Fibroblast of lung (primary cell): ENCODE measurements at regions not wholly inside any gene's neighbourhood (a gene's known extent, or its start where the extent isn't known, plus 50 kb on each side); places are given as distances from the start of the nearest gene placed in this dataset.

Experiments
- DNase-seq, 2 donors: peaks; one replicate each; pipeline versions ENCODE4 v3.0.0 to v3.0.0-alpha.2; 2010; ENCODE audit warnings: low read depth in 2 of 2
- H2AFZ ChIP-seq: 2 replicates; pipeline ENCODE4 v1.5.1; 2012; ENCODE audit warnings: low read length, control low read depth, inconsistent platforms
- H3K27ac ChIP-seq: 2 replicates; pipeline ENCODE4 v1.5.1; 2011; ENCODE audit warnings: low read length, control low read depth; ENCODE audit not compliant: insufficient read depth
- H3K27me3 ChIP-seq: 2 replicates; pipeline ENCODE4 v1.5.1; 2011; ENCODE audit warnings: mild to moderate bottlenecking, low read length; ENCODE audit not compliant: control insufficient read depth, insufficient read depth
- H3K36me3 ChIP-seq: 2 replicates; pipeline ENCODE4 v1.5.1; 2011; ENCODE audit warnings: low read length; ENCODE audit not compliant: control insufficient read depth, insufficient read depth
- H3K4me1 ChIP-seq: 2 replicates; pipeline ENCODE4 v1.5.1; 2011; ENCODE audit warnings: low read length; ENCODE audit not compliant: control insufficient read depth, insufficient read depth; ENCODE audit errors: extremely low read depth
- H3K4me2 ChIP-seq: 2 replicates; pipeline ENCODE4 v1.5.1; 2011; ENCODE audit warnings: low read length, control low read depth; ENCODE audit not compliant: insufficient read depth; ENCODE audit errors: extremely low read depth
- H3K4me3 ChIP-seq, 4 experiments: fragments of 200-600 bp in 1 of 4; sonication (generic) in 1 of 4; replicated peaks in 1 of 4; 2 replicates each; pipeline ENCODE4 v1.5.1; 2011 to 2016; ENCODE audit warnings: low read length in 4 of 4, low read depth in 3 of 4, mild to moderate bottlenecking in 3 of 4, control low read depth in 2 of 4, inconsistent platforms in 1 of 4, mixed read lengths in 1 of 4; ENCODE audit not compliant: insufficient read depth in 1 of 4; ENCODE audit errors: control extremely low read depth in 1 of 4
- H3K79me2 ChIP-seq: 2 replicates; pipeline ENCODE4 v1.5.1; 2012; ENCODE audit warnings: mild to moderate bottlenecking, low read length, inconsistent platforms; ENCODE audit not compliant: control insufficient read depth, insufficient read depth
- H3K9ac ChIP-seq: 2 replicates; pipeline ENCODE4 v1.5.1; 2011; ENCODE audit warnings: mild to moderate bottlenecking, low read length, control low read depth; ENCODE audit not compliant: insufficient read depth
- H3K9me3 ChIP-seq: 2 replicates; pipeline ENCODE4 v1.5.1; 2012; ENCODE audit warnings: low read depth, low read length; ENCODE audit not compliant: control insufficient read depth, insufficient read depth
- H4K20me1 ChIP-seq: 2 replicates; pipeline ENCODE4 v1.5.1; 2011; ENCODE audit warnings: low read length; ENCODE audit not compliant: control insufficient read depth, insufficient read depth; ENCODE audit errors: extremely low read depth
- EZH2 ChIP-seq: IDR thresholded peaks from 2 replicates; pipeline ENCODE4 v1.5.1; 2012; ENCODE audit warnings: low read length, control low read depth, mild to moderate bottlenecking; ENCODE audit errors: missing control alignments
- TF ChIP-seq, protein P1 (sequence below), 2 donors: IDR thresholded peaks in 1 of 2; conservative IDR thresholded peaks in 1 of 2; 1 replicate in 1 of 2; 2 replicates in 1 of 2; pipeline ENCODE4 v1.5.1; 2011 to 2012; ENCODE audit warnings: low read length in 2 of 2, control low read depth in 1 of 2, inconsistent platforms in 1 of 2, low read depth in 1 of 2, mild to moderate bottlenecking in 1 of 2

DNA sequence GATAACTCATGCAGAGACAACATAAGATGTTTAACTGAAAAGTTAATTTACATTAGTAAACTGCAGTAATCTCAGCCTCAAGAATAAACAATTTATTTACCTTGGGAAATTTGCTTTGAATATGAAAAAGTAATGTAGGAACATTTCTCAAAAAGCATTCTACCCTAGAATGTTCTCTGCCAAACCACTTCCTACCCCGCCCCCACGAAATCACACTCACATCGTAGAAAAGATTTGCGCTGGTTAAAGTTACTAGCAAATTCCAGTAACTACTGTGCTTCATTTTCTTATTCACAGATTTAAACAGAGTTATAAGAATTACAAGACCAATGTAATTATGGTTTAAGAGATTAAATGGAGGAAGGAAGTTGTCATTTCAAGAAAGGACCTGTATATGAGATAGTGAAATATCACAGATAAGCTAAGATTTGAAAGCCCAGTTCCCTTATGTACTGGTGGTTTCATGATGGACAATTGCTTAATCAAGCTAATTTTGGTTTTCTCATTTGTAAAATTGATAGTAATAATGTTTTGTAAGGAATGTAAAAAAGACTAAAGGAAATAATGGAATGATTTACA lies 175.4 kb downstream of the GNAI1 start:
- Histone ChIP-seq H3K4me2 (no peak overlapping the region), H3K4me1 (peaks cover 2% of the 10 kb centered on the region), H3K4me3 (no peak overlapping the region), H3K79me2 (no peaks in the 10 kb centered on the region), H4K20me1 (no peaks in the 10 kb centered on the region), H3K27me3 (no peaks in the 10 kb centered on the region), H2AFZ (no peak overlapping the region), H3K9me3 (no peaks in the 10 kb centered on the region), H3K36me3 (no peaks in the 10 kb centered on the region), H3K27ac (no peak overlapping the region), H3K9ac (no peak overlapping the region)
- no peak for TF ChIP-seq EZH2
- TF ChIP-seq, protein P1, sequence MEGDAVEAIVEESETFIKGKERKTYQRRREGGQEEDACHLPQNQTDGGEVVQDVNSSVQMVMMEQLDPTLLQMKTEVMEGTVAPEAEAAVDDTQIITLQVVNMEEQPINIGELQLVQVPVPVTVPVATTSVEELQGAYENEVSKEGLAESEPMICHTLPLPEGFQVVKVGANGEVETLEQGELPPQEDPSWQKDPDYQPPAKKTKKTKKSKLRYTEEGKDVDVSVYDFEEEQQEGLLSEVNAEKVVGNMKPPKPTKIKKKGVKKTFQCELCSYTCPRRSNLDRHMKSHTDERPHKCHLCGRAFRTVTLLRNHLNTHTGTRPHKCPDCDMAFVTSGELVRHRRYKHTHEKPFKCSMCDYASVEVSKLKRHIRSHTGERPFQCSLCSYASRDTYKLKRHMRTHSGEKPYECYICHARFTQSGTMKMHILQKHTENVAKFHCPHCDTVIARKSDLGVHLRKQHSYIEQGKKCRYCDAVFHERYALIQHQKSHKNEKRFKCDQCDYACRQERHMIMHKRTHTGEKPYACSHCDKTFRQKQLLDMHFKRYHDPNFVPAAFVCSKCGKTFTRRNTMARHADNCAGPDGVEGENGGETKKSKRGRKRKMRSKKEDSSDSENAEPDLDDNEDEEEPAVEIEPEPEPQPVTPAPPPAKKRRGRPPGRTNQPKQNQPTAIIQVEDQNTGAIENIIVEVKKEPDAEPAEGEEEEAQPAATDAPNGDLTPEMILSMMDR (conservative IDR thresholded peaks at IDR 0.05 in 1 of 2, IDR thresholded peaks at IDR 0.05 in 1 of 2; ENCODE audit: low read depth in 1 of 2, low read length in 2 of 2) = no peak
- DNase-seq = peak in 1 of 2 donors; percentile 21

DNA sequence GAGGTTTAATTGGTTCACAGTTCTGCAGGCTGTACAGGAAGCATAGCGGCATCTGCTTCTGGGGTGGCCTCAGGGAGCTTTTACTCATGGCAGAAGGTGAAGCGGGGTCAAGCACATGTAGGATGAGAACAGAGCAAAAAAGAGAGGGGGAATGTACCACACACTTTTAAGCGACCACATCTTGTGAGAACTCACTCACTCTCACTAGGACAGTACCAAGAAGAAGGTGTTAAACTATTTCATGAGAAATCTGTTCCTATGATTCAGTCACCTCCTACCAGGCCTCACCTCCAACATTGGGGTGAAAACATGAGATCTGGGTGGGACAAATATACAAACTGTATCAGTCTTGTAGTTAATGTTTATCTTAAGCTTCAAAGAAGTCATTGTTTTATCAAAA lies 174.7 kb downstream of the GNAI1 start:
- Histone ChIP-seq H3K4me1 (peaks cover 2% of the 10 kb centered on the region), H3K27me3 (no peaks in the 10 kb centered on the region), H3K4me3 (no peak overlapping the region), H2AFZ (no peak overlapping the region), H4K20me1 (no peaks in the 10 kb centered on the region), H3K27ac (no peak overlapping the region), H3K4me2 (no peak overlapping the region), H3K9me3 (no peaks in the 10 kb centered on the region), H3K79me2 (no peaks in the 10 kb centered on the region), H3K9ac (no peak overlapping the region), H3K36me3 (no peaks in the 10 kb centered on the region)
- DNase-seq = no peak
- TF ChIP-seq, protein P1 (conservative IDR thresholded peaks at IDR 0.05 in 1 of 2, IDR thresholded peaks at IDR 0.05 in 1 of 2; ENCODE audit: low read depth in 1 of 2, low read length in 2 of 2) = no peak
- no peak for TF ChIP-seq EZH2

DNA sequence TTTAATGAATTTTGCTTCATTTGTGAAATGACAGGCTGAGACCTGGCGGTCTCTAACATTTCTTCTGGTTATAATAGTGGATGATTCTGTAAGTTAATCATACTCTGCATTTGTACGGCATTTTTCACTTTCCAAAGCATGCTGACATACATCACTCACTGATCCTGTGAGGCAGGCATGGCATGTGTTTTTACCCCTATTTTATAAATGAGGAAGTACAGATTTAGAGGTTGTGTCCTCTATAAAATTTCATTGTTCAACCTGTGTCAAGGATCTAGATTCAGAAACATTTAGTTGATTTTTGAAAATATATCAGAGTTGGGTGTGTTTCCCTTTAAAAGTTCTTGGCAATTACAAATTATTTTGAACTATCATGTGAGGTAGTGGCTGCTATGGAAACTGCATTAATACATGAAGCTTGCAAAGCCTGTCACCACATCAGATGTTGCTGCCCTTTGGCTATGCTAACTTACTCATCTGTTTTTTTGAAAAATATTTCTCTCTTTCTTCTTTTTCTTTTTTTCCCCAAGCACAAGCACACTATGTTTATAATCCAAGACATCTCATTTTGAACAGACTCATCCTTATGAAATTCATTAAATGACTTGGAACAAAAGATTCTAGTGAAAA lies 172.7 kb downstream of the GNAI1 start:
- Histone ChIP-seq H3K9ac (no peak overlapping the region), H3K27ac (peak overlapping the region; percentile 31), H3K9me3 (no peaks in the 10 kb centered on the region), H3K4me1 (peaks cover 2% of the 10 kb centered on the region), H3K4me2 (no peak overlapping the region), H4K20me1 (no peaks in the 10 kb centered on the region), H3K27me3 (no peaks in the 10 kb centered on the region), H2AFZ (peak overlapping the region; percentile 15), H3K4me3 (no peak overlapping the region), H3K36me3 (no peaks in the 10 kb centered on the region), H3K79me2 (no peaks in the 10 kb centered on the region)
- peak; percentile 56 to 87 for DNase-seq
- TF ChIP-seq EZH2 = no peak
- TF ChIP-seq, protein P1 (conservative IDR thresholded peaks at IDR 0.05 in 1 of 2, IDR thresholded peaks at IDR 0.05 in 1 of 2; ENCODE audit: low read depth in 1 of 2, low read length in 2 of 2) = no peak
